ENCODE measurements at regions not wholly inside any gene's neighbourhood (a gene's known extent, or its start where the extent isn't known, plus 50 kb on each side); places are given as distances from the start of the nearest gene placed in this dataset.

DNA sequence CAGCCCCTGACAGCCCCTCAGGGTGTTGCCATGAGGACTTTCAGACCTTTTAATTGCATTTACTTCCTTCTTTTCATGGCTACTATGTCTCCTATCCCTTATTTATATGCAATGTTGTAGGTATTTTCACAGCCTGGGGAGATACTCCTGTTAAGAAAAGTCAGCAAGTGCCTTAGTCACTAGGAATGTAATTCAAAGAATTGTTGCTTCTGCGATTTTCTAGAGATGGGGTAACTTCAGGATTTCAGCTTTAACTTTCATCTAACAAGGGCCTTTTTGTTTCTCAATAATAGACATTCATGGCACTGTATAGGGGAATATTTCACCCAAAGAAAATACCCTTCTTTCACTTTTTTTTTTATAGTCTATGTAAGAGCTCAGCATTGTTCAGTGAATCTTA, 533.3 kb upstream of the MIS18BP1 start:
- TF ChIP-seq EZH2 (IDR thresholded peaks at IDR 0.05; ENCODE audit: low read depth, unreplicated experiment) (no peak), EZH2phosphoT487 (IDR thresholded peaks at IDR 0.05; ENCODE audit: unreplicated experiment) (no peak), JUNB (IDR thresholded peaks at IDR 0.05; ENCODE audit: unreplicated experiment) (no peak), POLR2AphosphoS5 (IDR thresholded peaks at IDR 0.05; ENCODE audit: low read depth) (no peak), CREB1 (CRISPR knock-in tag; IDR thresholded peaks at IDR 0.05; ENCODE audit: low read depth) (no peak), STAT1 (IDR thresholded peaks at IDR 0.05; ENCODE audit: unreplicated experiment) (no peak), NANOG (IDR thresholded peaks at IDR 0.05; ENCODE audit: borderline replicate concordance) (no peak), ZNF331 (CRISPR knock-in tag; IDR thresholded peaks at IDR 0.05; ENCODE audit: low read depth) (no peak)
- TF ChIP-seq, protein P1, sequence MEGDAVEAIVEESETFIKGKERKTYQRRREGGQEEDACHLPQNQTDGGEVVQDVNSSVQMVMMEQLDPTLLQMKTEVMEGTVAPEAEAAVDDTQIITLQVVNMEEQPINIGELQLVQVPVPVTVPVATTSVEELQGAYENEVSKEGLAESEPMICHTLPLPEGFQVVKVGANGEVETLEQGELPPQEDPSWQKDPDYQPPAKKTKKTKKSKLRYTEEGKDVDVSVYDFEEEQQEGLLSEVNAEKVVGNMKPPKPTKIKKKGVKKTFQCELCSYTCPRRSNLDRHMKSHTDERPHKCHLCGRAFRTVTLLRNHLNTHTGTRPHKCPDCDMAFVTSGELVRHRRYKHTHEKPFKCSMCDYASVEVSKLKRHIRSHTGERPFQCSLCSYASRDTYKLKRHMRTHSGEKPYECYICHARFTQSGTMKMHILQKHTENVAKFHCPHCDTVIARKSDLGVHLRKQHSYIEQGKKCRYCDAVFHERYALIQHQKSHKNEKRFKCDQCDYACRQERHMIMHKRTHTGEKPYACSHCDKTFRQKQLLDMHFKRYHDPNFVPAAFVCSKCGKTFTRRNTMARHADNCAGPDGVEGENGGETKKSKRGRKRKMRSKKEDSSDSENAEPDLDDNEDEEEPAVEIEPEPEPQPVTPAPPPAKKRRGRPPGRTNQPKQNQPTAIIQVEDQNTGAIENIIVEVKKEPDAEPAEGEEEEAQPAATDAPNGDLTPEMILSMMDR (conservative IDR thresholded peaks at IDR 0.05; ENCODE audit: low read depth in 2 of 2) = no peak
- TF ChIP-seq, protein P2, sequence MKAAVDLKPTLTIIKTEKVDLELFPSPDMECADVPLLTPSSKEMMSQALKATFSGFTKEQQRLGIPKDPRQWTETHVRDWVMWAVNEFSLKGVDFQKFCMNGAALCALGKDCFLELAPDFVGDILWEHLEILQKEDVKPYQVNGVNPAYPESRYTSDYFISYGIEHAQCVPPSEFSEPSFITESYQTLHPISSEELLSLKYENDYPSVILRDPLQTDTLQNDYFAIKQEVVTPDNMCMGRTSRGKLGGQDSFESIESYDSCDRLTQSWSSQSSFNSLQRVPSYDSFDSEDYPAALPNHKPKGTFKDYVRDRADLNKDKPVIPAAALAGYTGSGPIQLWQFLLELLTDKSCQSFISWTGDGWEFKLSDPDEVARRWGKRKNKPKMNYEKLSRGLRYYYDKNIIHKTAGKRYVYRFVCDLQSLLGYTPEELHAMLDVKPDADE (IDR thresholded peaks at IDR 0.05) = no peak
- TF ChIP-seq, protein P3, sequence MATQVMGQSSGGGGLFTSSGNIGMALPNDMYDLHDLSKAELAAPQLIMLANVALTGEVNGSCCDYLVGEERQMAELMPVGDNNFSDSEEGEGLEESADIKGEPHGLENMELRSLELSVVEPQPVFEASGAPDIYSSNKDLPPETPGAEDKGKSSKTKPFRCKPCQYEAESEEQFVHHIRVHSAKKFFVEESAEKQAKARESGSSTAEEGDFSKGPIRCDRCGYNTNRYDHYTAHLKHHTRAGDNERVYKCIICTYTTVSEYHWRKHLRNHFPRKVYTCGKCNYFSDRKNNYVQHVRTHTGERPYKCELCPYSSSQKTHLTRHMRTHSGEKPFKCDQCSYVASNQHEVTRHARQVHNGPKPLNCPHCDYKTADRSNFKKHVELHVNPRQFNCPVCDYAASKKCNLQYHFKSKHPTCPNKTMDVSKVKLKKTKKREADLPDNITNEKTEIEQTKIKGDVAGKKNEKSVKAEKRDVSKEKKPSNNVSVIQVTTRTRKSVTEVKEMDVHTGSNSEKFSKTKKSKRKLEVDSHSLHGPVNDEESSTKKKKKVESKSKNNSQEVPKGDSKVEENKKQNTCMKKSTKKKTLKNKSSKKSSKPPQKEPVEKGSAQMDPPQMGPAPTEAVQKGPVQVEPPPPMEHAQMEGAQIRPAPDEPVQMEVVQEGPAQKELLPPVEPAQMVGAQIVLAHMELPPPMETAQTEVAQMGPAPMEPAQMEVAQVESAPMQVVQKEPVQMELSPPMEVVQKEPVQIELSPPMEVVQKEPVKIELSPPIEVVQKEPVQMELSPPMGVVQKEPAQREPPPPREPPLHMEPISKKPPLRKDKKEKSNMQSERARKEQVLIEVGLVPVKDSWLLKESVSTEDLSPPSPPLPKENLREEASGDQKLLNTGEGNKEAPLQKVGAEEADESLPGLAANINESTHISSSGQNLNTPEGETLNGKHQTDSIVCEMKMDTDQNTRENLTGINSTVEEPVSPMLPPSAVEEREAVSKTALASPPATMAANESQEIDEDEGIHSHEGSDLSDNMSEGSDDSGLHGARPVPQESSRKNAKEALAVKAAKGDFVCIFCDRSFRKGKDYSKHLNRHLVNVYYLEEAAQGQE (IDR thresholded peaks at IDR 0.05; ENCODE audit: unreplicated experiment) = no peak

Data from GM23338 (cell line).